WTC11 (cell line): ENCODE measurements at regions not wholly inside any gene's neighbourhood (a gene's known extent, or its start where the extent isn't known, plus 50 kb on each side); places are given as distances from the start of the nearest gene placed in this dataset.

Source experiments
- ATAC-seq: fragments of 200-7000 bp; cut with Tn5 transposase; 2 replicates; pipeline ENCODE4 v1.10.0; 2021; ENCODE audit warnings: mild to moderate bottlenecking, moderate library complexity
- CTCF ChIA-PET: fragments of 300-600 bp; sonication (Branson Sonifier 250); formaldehyde crosslinking; loops from one replicate; lab custom pipeline; 2021; ENCODE audit warnings: antibody characterized with exemption; lab: Charles Lee
- POLR2A ChIA-PET: fragments of 350-600 bp; sonication (Branson Sonifier 250); formaldehyde crosslinking; loops from one replicate; lab custom pipeline; 2021; ENCODE audit warnings: antibody characterized with exemption; lab: Charles Lee
- DNase-seq: peaks from one replicate; pipeline ENCODE4 v3.0.0; 2021; ENCODE audit warnings: low spot score
- H3K27ac Mint-ChIP-seq: 2 replicates; pipeline ENCODE4 v1.8.0; 2021; ENCODE audit warnings: mixed read lengths
- H3K27me3 Mint-ChIP-seq: 2 replicates; pipeline ENCODE4 v1.8.0; 2021; ENCODE audit warnings: low read depth, mild to moderate bottlenecking, moderate library complexity, mixed read lengths
- H3K36me3 Mint-ChIP-seq: 2 replicates; pipeline ENCODE4 v1.8.0; 2021; ENCODE audit warnings: mixed read lengths
- H3K4me1 Mint-ChIP-seq: 2 replicates; pipeline ENCODE4 v1.8.0; 2022; ENCODE audit warnings: mixed read lengths
- H3K4me3 Mint-ChIP-seq: 2 replicates; pipeline ENCODE4 v1.8.0; 2021; ENCODE audit warnings: mild to moderate bottlenecking, moderate library complexity, mixed read lengths
- H3K9me3 Mint-ChIP-seq: 2 replicates; pipeline ENCODE4 v1.8.0; 2021; ENCODE audit warnings: mixed read lengths
- FOXJ3 ChIP-seq: sonication (generic); formaldehyde crosslinking; IDR thresholded peaks from 2 replicates; pipeline ENCODE4 v1.9.0; 2021; ENCODE audit warnings: missing genetic modification reagents, mild to moderate bottlenecking, borderline replicate concordance
- FOXK1 ChIP-seq: sonication (generic); formaldehyde crosslinking; IDR thresholded peaks from 2 replicates; pipeline ENCODE4 v1.8.0; 2022; ENCODE audit warnings: mild to moderate bottlenecking, moderate library complexity, missing genetic modification reagents
- FOXP1 ChIP-seq: sonication (generic); formaldehyde crosslinking; IDR thresholded peaks from 2 replicates; pipeline ENCODE4 v1.8.0; 2022; ENCODE audit warnings: missing genetic modification reagents, mild to moderate bottlenecking, moderate library complexity, borderline replicate concordance
- GRHL2 ChIP-seq: fragments of 250-450 bp; sonication (Bioruptor Pico); IDR thresholded peaks from 2 replicates; pipeline ENCODE4 v1.8.0; 2022; ENCODE audit warnings: mild to moderate bottlenecking, moderate library complexity; ENCODE audit not compliant: insufficient replicate concordance, severe bottlenecking
- IRF1 ChIP-seq: sonication (generic); formaldehyde crosslinking; IDR thresholded peaks from 2 replicates; pipeline ENCODE4 v1.8.0; 2023; ENCODE audit warnings: missing genetic modification reagents
- MXD4 ChIP-seq: fragments of 250-450 bp; sonication (Bioruptor Pico); IDR thresholded peaks from 2 replicates; pipeline ENCODE4 v1.8.0; 2021; ENCODE audit warnings: mild to moderate bottlenecking, moderate library complexity, borderline replicate concordance
- MYBL2 ChIP-seq: sonication (generic); formaldehyde crosslinking; IDR thresholded peaks from 2 replicates; pipeline ENCODE4 v1.8.1; 2023; ENCODE audit warnings: mild to moderate bottlenecking, moderate library complexity, missing genetic modification reagents
- NFYB ChIP-seq: sonication (generic); formaldehyde crosslinking; conservative IDR thresholded peaks from 2 replicates; pipeline ENCODE4 v1.8.0; 2022; ENCODE audit warnings: low read depth, missing genetic modification reagents
- SMAD3 ChIP-seq: sonication (generic); formaldehyde crosslinking; IDR thresholded peaks from 2 replicates; pipeline ENCODE4 v1.8.0; 2022; ENCODE audit warnings: missing genetic modification reagents, mild to moderate bottlenecking, borderline replicate concordance
- SMAD4 ChIP-seq: sonication (generic); formaldehyde crosslinking; IDR thresholded peaks from 2 replicates; pipeline ENCODE4 v1.8.0; 2022; ENCODE audit warnings: mild to moderate bottlenecking, missing genetic modification reagents
- TP53 ChIP-seq: sonication (generic); formaldehyde crosslinking; IDR thresholded peaks from 2 replicates; pipeline ENCODE4 v1.8.1; 2023; ENCODE audit warnings: mild to moderate bottlenecking, missing genetic modification reagents
- TF ChIP-seq, protein P1 (sequence below): sonication (generic); formaldehyde crosslinking; conservative IDR thresholded peaks from 2 replicates; pipeline ENCODE4 v1.8.1; 2023; ENCODE audit warnings: mild to moderate bottlenecking, low read depth, missing genetic modification reagents, moderate library complexity
- TF ChIP-seq, protein P2 (sequence below): sonication (generic); formaldehyde crosslinking; IDR thresholded peaks from 2 replicates; pipeline ENCODE4 v1.8.1; 2022; ENCODE audit warnings: low read depth, missing genetic modification reagents, borderline replicate concordance
- TF ChIP-seq, protein P3 (sequence below): fragments of 250-450 bp; sonication (Bioruptor Pico); IDR thresholded peaks from 2 replicates; pipeline ENCODE4 v1.9.0; 2021; ENCODE audit warnings: mild to moderate bottlenecking, borderline replicate concordance
- TF ChIP-seq, protein P4 (sequence below): sonication (generic); formaldehyde crosslinking; IDR thresholded peaks from 2 replicates; pipeline ENCODE4 v1.8.1; 2022; ENCODE audit warnings: mild to moderate bottlenecking, missing genetic modification reagents, moderate library complexity, borderline replicate concordance

DNA sequence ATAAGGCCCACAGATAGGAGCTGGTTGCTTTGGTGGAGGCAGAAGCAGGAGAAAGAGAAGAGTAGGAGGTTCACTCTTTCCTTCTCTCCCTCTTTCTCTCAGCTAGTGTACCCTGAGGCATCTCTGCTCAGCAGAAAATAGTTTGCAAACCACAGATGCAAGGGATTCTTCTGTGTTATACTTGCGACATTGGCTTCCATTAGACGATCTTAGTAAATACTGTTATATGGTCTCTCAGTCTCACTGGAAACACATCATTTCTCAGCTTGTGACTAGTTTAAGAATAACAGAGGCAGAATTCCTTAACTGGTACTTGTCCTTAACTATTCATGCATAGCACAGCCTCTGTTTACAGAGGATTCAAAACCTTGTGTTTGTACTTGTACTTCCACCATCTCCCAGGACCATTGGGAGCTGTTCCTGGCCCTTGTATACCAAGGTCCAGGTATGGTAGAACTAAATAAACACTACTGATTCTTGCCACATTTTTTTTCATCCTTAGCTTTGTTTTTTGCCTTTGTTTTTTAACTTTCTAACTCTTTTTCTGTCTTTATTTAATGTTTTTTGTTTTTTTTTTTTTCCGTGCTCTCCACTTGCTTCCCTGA, 218.2 kb downstream of the OTOR start:
- Mint-ChIP-seq H3K27me3 (no peaks in the 10 kb centered on the region), H3K4me3 (no peak overlapping the region), H3K4me1 (peaks cover 16% of the 10 kb centered on the region), H3K27ac (no peak overlapping the region), H3K9me3 (peaks cover 37% of the 10 kb centered on the region), H3K36me3 (peaks cover 19% of the 10 kb centered on the region)
- ChIA-PET CTCF (interaction anchor here (0.7 kb wide), 1 partner anchor 145 kb away, joined by 3 read pairs; no protein-coding TSS in a partner anchor), POLR2A (no interaction called here)
- DNase-seq, result no peak
- TF ChIP-seq, protein P1, sequence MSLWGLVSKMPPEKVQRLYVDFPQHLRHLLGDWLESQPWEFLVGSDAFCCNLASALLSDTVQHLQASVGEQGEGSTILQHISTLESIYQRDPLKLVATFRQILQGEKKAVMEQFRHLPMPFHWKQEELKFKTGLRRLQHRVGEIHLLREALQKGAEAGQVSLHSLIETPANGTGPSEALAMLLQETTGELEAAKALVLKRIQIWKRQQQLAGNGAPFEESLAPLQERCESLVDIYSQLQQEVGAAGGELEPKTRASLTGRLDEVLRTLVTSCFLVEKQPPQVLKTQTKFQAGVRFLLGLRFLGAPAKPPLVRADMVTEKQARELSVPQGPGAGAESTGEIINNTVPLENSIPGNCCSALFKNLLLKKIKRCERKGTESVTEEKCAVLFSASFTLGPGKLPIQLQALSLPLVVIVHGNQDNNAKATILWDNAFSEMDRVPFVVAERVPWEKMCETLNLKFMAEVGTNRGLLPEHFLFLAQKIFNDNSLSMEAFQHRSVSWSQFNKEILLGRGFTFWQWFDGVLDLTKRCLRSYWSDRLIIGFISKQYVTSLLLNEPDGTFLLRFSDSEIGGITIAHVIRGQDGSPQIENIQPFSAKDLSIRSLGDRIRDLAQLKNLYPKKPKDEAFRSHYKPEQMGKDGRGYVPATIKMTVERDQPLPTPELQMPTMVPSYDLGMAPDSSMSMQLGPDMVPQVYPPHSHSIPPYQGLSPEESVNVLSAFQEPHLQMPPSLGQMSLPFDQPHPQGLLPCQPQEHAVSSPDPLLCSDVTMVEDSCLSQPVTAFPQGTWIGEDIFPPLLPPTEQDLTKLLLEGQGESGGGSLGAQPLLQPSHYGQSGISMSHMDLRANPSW (CRISPR knock-in tag), result no peak
- TF ChIP-seq SMAD4 (CRISPR knock-in tag), result no peak
- no peak for TF ChIP-seq IRF1 (CRISPR knock-in tag)
- TF ChIP-seq TP53 (CRISPR knock-in tag), result no peak
- no peak for TF ChIP-seq FOXP1
- no peak for TF ChIP-seq MXD4
- no peak for TF ChIP-seq NFYB (CRISPR knock-in tag)
- TF ChIP-seq FOXJ3 (CRISPR knock-in tag), result no peak
- TF ChIP-seq, protein P2, sequence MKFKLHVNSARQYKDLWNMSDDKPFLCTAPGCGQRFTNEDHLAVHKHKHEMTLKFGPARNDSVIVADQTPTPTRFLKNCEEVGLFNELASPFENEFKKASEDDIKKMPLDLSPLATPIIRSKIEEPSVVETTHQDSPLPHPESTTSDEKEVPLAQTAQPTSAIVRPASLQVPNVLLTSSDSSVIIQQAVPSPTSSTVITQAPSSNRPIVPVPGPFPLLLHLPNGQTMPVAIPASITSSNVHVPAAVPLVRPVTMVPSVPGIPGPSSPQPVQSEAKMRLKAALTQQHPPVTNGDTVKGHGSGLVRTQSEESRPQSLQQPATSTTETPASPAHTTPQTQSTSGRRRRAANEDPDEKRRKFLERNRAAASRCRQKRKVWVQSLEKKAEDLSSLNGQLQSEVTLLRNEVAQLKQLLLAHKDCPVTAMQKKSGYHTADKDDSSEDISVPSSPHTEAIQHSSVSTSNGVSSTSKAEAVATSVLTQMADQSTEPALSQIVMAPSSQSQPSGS (CRISPR knock-in tag), result no peak
- TF ChIP-seq, protein P3, sequence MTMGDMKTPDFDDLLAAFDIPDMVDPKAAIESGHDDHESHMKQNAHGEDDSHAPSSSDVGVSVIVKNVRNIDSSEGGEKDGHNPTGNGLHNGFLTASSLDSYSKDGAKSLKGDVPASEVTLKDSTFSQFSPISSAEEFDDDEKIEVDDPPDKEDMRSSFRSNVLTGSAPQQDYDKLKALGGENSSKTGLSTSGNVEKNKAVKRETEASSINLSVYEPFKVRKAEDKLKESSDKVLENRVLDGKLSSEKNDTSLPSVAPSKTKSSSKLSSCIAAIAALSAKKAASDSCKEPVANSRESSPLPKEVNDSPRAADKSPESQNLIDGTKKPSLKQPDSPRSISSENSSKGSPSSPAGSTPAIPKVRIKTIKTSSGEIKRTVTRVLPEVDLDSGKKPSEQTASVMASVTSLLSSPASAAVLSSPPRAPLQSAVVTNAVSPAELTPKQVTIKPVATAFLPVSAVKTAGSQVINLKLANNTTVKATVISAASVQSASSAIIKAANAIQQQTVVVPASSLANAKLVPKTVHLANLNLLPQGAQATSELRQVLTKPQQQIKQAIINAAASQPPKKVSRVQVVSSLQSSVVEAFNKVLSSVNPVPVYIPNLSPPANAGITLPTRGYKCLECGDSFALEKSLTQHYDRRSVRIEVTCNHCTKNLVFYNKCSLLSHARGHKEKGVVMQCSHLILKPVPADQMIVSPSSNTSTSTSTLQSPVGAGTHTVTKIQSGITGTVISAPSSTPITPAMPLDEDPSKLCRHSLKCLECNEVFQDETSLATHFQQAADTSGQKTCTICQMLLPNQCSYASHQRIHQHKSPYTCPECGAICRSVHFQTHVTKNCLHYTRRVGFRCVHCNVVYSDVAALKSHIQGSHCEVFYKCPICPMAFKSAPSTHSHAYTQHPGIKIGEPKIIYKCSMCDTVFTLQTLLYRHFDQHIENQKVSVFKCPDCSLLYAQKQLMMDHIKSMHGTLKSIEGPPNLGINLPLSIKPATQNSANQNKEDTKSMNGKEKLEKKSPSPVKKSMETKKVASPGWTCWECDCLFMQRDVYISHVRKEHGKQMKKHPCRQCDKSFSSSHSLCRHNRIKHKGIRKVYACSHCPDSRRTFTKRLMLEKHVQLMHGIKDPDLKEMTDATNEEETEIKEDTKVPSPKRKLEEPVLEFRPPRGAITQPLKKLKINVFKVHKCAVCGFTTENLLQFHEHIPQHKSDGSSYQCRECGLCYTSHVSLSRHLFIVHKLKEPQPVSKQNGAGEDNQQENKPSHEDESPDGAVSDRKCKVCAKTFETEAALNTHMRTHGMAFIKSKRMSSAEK (CRISPR knock-in tag), result no peak
- no peak for TF ChIP-seq GRHL2 (CRISPR knock-in tag)
- TF ChIP-seq, protein P4, sequence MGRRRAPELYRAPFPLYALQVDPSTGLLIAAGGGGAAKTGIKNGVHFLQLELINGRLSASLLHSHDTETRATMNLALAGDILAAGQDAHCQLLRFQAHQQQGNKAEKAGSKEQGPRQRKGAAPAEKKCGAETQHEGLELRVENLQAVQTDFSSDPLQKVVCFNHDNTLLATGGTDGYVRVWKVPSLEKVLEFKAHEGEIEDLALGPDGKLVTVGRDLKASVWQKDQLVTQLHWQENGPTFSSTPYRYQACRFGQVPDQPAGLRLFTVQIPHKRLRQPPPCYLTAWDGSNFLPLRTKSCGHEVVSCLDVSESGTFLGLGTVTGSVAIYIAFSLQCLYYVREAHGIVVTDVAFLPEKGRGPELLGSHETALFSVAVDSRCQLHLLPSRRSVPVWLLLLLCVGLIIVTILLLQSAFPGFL (CRISPR knock-in tag), result no peak
- no peak for TF ChIP-seq FOXK1 (CRISPR knock-in tag)
- TF ChIP-seq SMAD3 (CRISPR knock-in tag), result no peak
- no peak for TF ChIP-seq MYBL2
- ATAC-seq, result no peak
